HG03196 (cell line): ENCODE measurements at regions not wholly inside any gene's neighbourhood (a gene's known extent, or its start where the extent isn't known, plus 50 kb on each side); places are given as distances from the start of the nearest gene placed in this dataset.
"Not testable (repeated sequence)": the region's sequence is repeated elsewhere in the genome, so short reads cannot be mapped to it uniquely, and the experiment has no call there.

Experiments
- ATAC-seq: cut with Tn5 transposase; IDR thresholded peaks from one replicate; pipeline ENCODE4 v1.9.1; 2021; ENCODE audit not compliant: unreplicated experiment

DNA sequence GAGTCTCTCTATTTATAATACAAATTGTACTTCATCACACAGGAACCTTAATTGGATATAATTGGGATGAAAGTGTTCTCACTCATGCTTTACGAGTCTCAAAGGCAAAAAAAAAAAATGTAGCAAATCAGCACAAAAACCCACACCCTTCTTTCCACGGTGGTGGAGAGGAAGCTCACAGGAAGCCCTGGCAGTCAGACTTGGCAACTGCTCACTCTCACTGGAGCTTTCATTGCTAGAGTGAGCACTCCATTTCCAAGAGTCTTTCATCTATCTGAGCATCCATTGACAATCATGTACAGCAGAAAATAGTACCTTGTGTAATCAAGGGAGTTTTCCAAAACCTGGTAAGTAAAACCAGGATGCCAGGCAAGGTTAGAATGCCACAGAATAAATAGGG lies 2159.4 kb upstream of the AGA start:
- ATAC-seq = no peak

- ATAC-seq = no peak
Observed at GRCh38 chr4:179605196-179605595, 2163.0 kb upstream of the AGA start.

GRCh38 chr4:179607003-179607402 lies 2164.8 kb upstream of the AGA start:
- no peak for ATAC-seq

DNA sequence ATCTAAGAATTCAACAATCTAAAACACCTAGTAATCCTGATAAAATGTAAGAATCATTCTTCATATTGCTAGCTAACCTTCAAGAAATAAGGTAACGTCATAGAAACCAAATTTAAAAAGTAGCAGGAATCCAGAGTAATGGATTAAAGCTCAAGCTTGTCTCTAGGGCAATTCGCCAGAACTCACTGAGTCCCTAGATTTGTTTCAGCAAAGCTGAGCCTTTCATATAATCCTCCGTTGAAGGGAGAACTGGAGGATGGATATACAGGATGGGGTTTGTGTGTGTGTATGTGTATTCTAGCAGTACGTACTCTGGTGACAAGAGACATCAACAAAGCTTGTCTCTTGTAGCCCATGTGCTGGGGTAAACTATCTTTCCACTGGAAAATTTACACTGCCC lies 2173.5 kb upstream of the AGA start:
- no peak for ATAC-seq

DNA sequence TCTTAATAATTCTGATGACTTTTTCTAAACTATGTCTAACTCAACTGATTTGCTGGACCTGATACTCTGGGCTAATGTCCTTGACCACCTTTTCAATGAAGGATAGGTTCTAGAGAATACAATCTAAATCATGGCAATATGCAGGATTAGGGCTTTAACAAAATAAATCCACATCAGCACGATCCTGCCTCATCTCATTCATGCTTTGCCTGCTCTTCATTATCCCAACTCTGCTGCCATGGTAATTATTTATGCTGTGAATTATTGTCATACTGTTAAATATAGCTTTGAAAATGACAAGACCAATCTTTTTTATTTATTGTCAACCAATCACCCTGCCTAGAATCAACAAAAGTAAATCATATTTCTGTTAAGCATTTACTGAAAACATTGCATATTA lies 2176.7 kb upstream of the AGA start:
- ATAC-seq = no peak

DNA sequence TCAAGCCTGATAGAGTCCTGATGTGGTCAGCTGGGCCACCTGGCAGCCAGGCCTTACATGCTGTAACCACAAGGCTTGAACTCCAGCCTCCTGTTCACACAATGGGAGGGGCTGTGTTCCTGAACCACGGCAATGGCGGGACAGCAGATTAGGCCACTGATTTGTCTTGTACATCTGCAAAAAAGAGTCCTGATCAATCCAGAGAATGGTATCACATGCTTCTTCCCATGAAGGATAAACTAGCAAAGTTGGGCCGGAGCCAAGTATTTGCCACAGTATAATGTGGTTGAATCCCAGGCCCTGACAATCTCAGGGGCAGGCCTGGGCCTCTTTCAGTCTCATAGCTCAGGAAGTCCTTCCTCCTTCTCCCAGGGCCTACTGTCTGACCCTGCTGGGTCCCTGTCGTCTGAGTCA lies 2182.5 kb upstream of the AGA start:
- ATAC-seq = no peak

DNA sequence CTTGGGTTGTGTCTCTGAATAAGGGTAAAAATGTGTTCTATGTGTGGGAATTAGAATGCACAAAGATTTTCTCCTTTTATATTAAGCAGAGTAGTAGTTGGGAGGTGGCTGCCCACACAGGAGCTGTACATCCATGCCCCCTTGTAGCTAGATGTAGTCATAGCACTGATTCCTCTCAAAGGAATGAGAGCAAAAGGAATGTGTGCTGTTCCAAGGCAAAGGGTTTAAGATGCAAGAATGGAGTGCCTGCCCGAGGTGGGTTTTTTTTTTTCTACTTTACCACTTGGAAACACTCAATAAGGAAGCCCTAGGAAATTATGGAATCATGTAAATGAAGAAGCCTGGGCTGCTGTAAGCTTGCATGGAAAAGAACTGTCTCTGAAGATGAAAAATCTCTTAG lies 2183.2 kb upstream of the AGA start:
- ATAC-seq = no peak

DNA sequence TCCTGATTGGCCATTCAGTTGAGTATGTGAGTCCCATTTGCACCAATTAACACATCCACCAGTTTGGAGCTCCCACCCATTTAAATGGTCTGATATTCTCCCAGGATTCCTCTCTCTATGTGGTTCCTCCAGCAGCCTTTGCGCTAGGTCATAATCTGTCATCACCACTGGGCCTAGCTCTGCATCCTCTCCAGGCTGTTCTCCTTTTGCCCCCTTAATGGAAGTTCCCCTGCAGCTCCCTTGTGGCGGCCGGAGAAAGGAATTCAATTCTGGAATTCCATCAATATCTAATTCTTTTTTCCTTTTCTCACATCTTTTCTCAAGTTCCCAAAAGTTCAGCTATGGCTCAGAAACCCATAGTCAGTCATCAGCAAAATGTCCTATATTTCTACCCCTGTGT lies 2184.4 kb upstream of the AGA start:
- ATAC-seq = no peak

DNA sequence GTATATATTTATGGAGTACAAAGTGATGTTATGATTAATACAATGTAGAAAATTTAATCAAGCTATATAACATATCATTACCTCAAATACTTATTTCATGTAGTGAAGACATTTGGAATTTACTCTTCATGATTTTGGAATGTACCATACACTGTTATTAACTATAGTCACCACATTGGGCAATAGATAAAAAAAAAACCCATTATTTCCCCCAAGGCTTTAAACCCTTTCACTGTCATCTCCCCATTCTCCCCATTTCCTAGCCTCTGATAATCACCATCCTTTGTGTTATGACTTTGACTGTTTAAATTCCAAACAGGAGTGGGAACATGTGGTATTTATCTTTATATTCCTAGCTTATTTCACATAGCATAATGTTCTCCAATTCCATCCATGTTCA lies 2189.1 kb upstream of the AGA start:
- no peak for ATAC-seq

GRCh38 chr4:179634862-179635261 lies 2192.6 kb upstream of the AGA start:
- no peak for ATAC-seq

- ATAC-seq = no peak
Observed at GRCh38 chr4:179662522-179662921, 2220.3 kb upstream of the AGA start.

- ATAC-seq = no peak
Observed at GRCh38 chr4:179663641-179664429, 2221.6 kb upstream of the AGA start.

DNA sequence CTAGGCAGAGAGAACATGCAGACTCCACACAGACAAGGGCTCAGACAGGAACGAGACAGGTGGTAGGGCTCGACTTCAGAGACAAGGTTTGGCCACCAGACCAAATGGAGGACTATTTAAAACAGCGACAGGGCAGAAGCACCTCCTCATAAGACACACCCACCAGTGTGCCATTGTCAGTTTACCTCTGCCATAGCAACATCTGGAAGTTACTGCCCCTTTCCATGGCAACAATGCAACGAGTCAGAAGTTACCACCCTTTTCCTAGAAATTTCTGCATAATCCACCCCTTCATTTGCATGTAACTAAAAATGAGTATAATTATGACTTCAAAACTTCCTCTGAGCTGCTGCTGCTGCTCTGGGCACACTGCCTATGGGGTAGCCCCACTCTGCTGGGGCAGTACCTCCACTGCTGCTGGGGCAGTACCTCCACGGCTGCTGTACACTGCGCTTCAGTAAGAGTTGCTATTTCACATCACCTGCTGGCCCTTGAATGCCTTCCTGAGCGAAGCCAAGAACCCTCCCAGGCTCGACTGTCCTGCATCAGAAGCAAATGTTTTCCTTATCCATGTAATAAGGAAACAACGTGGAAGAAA lies 2222.3 kb upstream of the AGA start:
- ATAC-seq = no peak

DNA sequence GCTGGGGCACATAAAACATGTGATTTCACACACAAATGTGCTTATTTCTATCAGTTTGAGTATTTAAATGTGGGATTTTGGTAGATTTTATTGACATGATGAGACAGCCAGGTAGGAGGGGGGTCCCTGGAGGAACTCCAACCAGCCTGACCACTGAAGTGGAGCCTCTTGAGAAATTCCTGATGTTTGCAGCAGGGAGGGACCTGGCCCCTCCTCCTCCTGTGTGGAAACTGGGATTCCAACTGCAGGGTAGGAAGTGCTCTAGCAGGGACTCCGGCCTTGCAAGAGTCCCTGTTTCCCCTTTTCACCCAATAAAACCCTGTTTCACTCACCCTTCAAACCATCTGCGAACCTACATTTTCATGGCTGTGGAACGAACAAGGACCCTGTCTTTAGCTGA lies 2224.0 kb upstream of the AGA start:
- no peak for ATAC-seq

DNA sequence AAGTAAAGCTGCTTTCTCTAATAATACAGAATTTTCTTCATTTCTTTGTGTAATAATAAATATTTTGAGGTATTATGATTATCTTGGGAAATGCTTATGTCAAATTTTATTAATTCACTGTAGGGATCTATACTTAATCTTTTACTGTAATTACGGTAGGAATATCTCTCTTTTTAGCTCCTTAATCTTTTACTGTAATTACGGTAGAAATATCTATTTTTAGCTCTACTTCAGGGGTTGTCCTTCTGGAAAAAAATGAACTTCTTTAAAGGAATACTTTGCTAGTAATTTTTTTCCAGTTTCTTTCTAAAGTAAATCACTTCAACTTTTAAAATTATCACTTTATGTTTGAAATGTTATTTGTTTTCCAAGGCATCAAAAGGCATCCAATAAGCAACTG lies 2229.4 kb upstream of the AGA start:
- ATAC-seq = no peak

DNA sequence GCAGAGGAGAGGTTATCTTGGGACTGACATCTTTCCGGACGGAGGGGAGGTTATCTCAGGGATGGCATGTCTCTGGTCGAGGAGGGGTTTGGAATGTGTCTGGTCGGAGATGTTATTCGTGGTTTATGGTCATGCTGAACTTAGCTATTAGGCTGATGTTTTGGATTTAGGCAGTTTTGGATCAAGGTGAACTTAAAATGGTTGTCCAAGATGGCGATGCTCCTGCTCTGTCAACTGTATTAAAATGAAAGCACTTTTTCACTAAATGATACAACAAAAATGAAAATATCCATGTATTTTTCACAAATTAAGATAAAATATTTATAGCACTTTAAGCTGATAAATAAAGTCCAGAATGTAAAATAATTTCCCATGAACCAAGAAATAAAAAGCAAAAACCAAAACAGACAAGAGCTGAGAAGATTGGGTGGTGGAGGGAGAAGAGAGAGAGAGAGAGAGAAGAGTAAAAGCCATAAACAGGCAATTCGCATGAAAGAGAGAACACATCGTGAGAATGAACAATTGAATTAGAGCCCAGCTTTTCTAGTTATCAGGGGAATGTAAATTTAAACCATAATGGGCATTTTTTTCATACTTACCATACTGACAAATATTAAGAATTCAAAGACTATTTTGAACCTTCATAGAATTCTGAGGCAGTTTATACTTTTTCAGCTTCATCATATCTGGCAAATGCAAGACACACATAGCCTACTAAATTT lies 2236.0 kb upstream of the AGA start:
- ATAC-seq = no peak

DNA sequence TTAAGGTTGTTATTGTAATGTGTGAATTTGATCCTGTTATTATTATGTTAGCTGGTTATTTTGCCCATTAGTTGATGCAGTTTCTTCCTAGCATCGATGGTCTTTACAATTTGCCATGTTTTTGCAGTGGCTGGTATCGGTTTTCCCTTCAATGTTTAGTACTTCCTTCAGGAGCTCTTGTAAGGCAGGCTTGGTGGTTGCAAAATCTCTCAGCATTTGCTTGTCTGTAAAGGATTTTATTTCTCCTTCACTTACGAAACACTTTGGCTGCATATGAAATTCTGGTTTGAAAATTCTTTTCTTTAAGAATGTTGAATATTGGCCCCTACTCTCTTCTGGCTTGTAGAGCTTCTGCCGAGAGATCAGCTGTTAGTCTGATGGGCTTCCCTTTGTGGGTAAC lies 2241.4 kb upstream of the AGA start:
- ATAC-seq = not testable (repeated sequence)

DNA sequence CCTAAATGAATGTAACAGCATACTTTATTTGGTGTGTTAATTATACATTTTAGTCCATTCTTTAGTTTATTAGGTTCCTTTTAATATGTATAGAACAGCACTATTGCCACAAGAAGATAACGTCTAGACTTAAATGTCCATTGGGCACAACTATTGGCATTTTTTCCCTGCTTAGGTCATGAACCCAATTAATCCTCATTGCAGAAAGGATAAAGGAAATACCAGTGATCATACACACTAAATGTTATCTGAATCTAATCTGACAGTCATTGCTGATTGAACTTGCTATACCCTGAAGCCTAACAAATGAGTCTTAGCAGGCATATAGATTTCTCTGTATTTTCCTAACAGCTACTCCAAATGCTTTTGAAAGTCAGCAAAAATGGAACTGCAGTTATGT lies 2250.0 kb upstream of the AGA start:
- ATAC-seq = no peak

DNA sequence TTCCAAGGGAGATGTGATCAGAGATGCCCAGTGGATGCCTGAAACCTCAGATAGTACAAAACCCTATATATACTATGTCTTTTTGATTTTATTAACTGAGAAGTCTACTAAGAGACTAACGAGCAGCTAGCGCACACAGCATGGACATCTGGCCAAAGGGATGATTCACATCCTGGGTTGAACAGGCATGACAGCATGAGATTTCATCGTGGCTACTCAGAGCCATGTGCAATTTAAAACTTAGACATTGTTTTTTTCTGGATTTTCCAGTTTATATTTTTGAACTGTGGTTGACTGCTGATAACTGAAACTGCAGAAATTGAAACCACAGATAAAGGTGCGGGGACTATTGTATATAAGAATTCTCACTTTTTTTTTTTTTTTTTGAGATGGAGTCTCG lies 2252.9 kb upstream of the AGA start:
- no peak for ATAC-seq

- ATAC-seq = no peak
Observed at GRCh38 chr4:179698321-179698720, 2256.1 kb upstream of the AGA start.

GRCh38 chr4:179709961-179710624 lies 2267.9 kb upstream of the AGA start:
- no peak for ATAC-seq
